ENCODE measurements at regions not wholly inside any gene's neighbourhood (a gene's known extent, or its start where the extent isn't known, plus 50 kb on each side); places are given as distances from the start of the nearest gene placed in this dataset.

- DNase-seq = no peak
These were observed 163.4 kb upstream of the DAB2 start for GRCh38 chr5:39588179-39588578.

GRCh38 chr5:39587675-39588074 lies 162.9 kb upstream of the DAB2 start:
- DNase-seq = no peak

- DNase-seq = no peak
These were observed 161.4 kb upstream of the DAB2 start for GRCh38 chr5:39586185-39586584.

DNA sequence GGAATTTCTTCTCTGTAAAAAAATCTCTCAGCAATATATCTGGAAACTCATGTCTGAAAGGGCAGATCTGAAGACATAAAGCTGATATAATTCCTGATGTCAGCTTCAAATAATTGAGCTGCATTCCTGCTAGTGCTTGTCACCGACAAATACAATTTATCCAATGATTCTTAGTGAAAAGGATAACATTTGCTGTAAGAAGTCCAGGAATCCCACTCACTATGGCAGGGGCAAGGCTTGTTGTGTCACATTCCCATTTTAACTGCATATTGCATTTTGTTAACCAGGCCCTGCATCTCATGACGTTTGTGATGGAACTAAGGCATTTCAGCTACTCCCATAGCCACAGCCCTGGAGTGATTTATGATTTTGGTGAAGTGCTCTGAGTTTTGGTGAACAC lies 160.1 kb upstream of the DAB2 start:
- DNase-seq = peak; percentile 79

DNA sequence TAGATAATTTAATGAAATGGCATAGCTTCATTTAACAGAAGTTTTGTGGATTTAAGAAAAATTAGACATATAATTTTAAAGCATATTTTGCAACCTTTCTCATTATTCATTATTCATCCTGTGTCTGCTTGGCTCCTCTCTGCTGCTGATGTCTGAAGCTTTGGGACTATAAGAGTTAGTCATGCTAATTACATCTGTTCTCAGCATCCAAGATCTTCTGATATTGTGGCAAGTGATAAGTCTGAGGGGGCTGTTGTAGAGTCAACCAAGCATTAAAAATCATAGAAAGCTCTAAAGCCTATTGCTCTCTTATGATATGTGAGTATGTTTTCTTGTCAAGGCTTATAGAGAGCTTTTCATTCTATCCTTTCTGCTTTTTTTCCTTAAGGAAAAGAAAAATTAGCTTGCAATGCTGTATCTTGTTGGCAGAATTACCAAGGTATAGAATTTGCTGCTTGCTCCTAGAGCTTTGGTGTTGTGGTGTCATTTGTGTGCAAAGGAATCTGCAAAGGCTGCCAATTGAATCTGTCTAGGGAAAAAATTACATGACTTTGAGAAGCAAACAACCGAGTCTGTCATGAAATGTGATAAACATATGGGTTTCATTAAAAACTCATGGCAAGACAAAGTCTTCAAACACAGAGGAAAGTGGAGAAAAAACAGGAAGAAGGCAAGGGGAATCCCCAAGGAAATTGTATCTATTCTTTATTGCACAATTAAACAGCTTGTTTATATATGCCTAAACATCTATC lies 156.1 kb upstream of the DAB2 start:
- peak; percentile 90 for DNase-seq

DNA sequence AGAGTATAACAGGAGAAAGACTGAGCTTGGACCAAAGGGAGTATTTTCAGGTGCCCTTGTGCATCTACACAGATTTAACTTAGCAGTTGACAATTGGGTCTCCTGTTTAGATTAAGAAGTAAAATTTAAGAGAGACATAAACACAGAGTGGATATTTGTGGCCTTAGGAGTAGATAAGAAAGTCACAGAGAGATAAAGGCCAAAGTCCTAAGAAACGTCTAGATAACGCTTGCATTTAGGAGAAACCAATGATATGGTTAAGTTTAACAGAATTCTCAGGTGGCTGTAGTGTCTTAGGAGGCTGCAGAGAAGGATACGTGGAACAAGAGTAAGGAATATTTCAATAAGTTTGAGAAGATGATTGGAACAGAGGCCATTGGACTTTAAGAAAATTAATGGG lies 155.0 kb upstream of the DAB2 start:
- DNase-seq = no peak

GRCh38 chr5:39578887-39579497 lies 154.2 kb upstream of the DAB2 start:
- DNase-seq = peak; percentile 21

DNA sequence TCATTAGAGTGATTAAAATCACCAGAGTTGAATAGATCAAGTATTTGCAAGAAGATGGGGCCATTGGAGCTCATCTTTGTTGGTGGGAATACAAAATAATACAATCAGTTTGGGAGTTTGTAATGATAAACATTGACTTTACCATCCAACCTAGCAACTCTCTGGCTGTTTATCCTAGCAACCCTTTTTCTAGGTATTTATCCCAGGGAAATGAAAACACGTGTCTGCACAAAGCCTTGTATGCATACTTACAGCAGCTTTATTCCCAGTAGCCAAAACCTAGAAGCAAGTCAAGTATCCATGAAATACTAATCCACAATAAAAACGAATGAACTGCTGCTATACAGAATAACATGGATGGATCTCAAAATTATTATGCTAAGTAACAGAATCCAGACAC lies 152.7 kb upstream of the DAB2 start:
- DNase-seq = no peak

- peak; percentile 49 for DNase-seq
These were observed 145.7 kb upstream of the DAB2 start for GRCh38 chr5:39570403-39571027.

DNA sequence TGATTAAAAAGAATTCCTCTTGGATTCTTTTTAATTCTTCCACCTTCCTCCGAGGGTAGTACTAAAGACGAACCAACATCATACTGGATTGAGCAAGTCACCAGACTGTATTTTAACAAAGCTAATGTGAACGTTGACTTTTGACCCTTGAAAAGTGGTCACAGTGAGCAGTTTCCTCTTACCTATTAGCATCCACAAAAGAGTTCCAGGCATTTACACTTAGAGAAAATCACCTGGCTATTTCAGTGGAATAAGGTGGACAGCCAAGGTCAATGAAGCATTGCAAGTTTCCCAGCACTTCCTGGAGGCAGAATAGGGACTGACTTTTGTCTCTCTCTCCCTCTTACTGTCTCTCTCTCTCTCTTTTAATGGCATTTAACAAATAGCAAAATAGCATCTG lies 145.1 kb upstream of the DAB2 start:
- no peak for DNase-seq

DNA sequence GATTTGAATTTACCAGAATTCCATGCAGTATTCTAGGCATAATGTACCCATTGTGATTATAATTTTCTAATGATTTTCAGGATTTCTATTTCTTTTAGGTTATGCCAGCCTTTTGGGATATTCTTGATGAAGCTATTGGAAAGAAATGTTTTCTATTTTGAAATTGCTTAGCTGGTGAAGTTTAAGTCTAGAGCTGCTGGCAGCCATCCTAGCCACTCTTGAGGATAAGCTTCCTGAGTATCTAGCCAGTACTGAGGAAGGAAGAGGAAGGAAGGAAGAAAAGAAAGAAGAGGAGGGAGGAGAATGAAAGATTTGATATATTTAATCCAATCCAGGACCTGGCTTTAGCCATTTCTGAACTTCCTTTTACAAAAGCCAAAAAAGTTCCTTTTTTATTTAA lies 142.1 kb upstream of the DAB2 start:
- DNase-seq = no peak

GRCh38 chr5:39566029-39566428 lies 141.2 kb upstream of the DAB2 start:
- no peak for DNase-seq

DNA sequence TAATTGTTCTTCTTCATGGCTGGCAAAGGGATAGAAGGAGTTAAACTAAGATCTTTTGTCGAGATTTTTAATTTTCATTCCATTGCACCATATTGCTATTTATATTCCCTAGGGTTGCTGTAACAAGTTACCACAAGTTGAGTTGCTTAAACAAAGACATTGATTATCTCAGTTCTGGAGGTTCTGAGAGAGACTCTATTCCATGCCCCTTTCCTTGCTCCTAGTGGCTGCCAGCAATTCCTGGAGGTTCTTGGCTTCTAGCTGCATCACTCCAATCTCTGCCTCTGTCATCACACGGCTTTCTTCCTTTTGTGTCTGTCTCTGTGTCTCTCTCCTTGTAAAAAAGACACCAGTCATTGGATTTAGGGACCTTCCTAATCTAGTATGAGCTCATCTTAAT lies 136.6 kb upstream of the DAB2 start:
- no peak for DNase-seq

- DNase-seq = no peak
These were observed 135.9 kb upstream of the DAB2 start for GRCh38 chr5:39560726-39561125.

DNA sequence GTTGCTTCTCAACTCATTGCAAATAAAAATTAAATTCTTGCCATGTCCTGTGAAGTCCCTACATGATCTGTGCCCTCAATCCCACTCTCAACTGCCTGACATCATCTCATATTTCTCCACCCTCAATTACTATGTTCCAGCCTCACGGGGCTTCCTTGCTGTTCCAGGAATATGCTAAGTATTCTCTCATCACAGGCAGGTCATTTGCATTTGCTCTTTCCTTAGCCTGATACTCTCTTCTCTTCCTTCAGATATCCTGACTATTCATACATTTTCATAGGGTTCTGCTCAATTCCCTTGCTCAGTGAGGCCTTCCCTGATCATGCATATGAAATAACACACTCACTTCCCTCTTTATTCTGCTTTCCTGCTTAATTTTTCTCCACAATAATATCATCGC lies 135.1 kb upstream of the DAB2 start:
- DNase-seq = no peak

GRCh38 chr5:39558541-39558940 lies 133.8 kb upstream of the DAB2 start:
- DNase-seq = no peak

DNA sequence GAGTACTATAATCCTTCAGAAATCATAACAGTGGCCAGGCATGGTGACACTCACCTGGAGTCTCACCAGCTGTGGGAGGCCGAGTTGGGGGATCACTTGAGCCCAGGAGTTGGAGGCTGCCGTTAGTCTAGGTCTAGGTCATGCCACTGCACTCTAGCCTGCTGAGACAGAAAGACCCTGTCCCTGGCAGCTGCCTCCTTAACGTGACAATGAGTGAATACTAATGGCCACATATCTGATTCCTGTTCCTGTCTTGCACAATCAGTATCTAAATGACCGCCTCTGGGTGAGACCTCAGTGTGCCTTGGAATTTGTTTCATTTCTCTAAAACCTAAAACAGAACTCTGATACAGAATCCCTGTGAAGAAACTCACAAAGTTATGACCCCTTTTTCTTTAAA lies 131.0 kb upstream of the DAB2 start:
- no peak for DNase-seq

DNA sequence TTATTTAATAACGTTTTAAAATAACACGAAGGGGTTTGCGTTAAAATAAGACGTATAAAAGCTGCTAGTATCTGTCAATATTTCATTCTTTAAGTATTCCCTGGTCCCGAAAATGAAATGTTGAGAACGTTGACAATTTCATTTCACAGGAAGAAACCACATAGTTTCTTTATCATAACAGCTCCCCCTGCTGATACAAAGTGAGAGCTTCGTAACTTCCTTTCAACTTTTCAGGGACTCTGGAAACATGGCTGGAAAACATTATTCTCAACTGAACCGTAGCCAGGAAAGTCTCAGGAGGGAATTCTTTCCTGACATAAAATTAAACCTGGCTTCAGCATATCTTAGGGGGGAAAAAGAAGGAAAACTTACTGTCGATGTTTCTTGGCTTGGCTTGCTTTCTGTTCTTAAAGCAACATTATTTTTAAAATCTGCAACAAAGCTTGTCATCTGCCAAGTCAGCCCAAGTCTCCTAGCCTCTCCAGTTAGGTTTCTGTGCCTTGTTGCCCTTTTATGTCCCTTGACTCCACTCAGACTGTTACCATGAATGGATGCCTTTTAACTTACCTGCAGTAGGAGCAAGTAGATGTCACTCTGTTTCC lies 122.9 kb upstream of the DAB2 start:
- peak; percentile 83 for DNase-seq

GRCh38 chr5:39544941-39545340 lies 120.2 kb upstream of the DAB2 start:
- no peak for DNase-seq

DNA sequence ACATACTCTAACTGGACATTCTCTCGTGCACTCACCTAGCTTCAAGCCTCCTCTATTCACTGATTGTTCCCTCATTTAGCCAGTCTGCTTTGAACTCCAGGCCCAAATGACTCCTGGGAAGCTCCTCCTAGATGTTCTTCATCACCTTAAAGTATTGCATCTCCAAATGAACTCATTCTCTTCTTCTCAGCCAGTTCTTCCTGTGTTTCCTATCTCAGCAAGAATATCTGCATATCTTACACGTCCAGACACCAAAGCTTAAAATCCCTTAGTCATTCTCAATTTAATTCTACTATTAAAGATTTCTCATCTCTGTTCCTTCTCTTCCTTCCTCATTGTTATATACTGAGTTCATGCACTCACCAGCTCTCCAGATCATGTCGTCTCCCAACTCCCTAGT lies 118.6 kb upstream of the DAB2 start:
- DNase-seq = peak; percentile 49

- no peak for DNase-seq
These were observed 117.9 kb upstream of the DAB2 start for GRCh38 chr5:39542511-39543285.

GRCh38 chr5:39541920-39542319 lies 117.1 kb upstream of the DAB2 start:
- no peak for DNase-seq

DNA sequence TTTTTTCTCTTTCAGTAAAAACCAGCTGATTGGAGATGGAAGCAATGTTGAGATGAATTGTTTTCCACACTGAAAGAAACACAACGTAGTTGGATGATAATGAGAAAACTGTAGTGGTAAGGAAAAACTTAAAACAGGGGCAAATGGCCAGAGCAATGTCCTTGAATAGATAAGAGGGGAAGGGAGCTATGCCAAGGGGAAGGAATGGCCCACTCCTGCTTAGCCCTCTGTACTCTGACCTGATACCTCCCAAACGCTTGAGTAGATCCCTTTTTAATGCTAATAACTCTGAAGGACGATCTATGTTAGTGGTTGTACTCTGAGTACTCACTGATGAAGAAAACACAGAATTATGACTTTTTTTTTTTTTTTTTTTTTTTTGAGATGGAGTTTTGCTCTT lies 114.7 kb upstream of the DAB2 start:
- DNase-seq = no peak

Data from fibroblast of skin of abdomen (primary cell).